ENCODE measurements at regions not wholly inside any gene's neighbourhood (a gene's known extent, or its start where the extent isn't known, plus 50 kb on each side); places are given as distances from the start of the nearest gene placed in this dataset.

- TF ChIP-seq ZSCAN18 (CRISPR knock-in tag; IDR thresholded peaks at IDR 0.05) (no peak), GABPB1 (CRISPR knock-in tag; IDR thresholded peaks at IDR 0.05) (no peak), ZNF219 (CRISPR knock-in tag; IDR thresholded peaks at IDR 0.05; ENCODE audit: borderline replicate concordance) (no peak), TEAD4 (CRISPR knock-in tag; IDR thresholded peaks at IDR 0.05) (no peak), SMAD3 (CRISPR knock-in tag; IDR thresholded peaks at IDR 0.05; ENCODE audit: borderline replicate concordance) (no peak), ZNF281 (CRISPR knock-in tag; IDR thresholded peaks at IDR 0.05) (no peak), MXD4 (CRISPR knock-in tag; IDR thresholded peaks at IDR 0.05; ENCODE audit: borderline replicate concordance) (no peak)
Observed at GRCh38 chr11:95515371-95515770, 274.2 kb downstream of the FAM76B start (continued).

- ChIA-PET POLR2A (no interaction called here), CTCF (no interaction called here)
- H3K4me3 Mint-ChIP-seq, result no peak overlapping the region
- no peak for DNase-seq (ENCODE audit: low spot score)
- TF ChIP-seq IRF1 (CRISPR knock-in tag; IDR thresholded peaks at IDR 0.05) (no peak), SOX15 (CRISPR knock-in tag; IDR thresholded peaks at IDR 0.05) (no peak), FOXK1 (CRISPR knock-in tag; IDR thresholded peaks at IDR 0.05) (no peak), ZNF532 (CRISPR knock-in tag; IDR thresholded peaks at IDR 0.05; ENCODE audit: borderline replicate concordance) (no peak)
- ATAC-seq, result no peak
- no peaks in the 10 kb centered on the region for H3K4me1 Mint-ChIP-seq
- H3K27ac Mint-ChIP-seq, result no peak overlapping the region
- no peaks in the 10 kb centered on the region for H3K9me3 Mint-ChIP-seq
- no peaks in the 10 kb centered on the region for H3K27me3 Mint-ChIP-seq (ENCODE audit: low read depth)
- H3K36me3 Mint-ChIP-seq, result no peaks in the 10 kb centered on the region
Observed at GRCh38 chr11:95514416-95515110, 275.0 kb downstream of the FAM76B start.

GRCh38 chr11:95512682-95513081 lies 276.9 kb downstream of the FAM76B start:
- TF ChIP-seq KAT7 (CRISPR knock-in tag; IDR thresholded peaks at IDR 0.05; ENCODE audit: borderline replicate concordance), result no peak
- no peak for TF ChIP-seq NR2C2 (CRISPR knock-in tag; IDR thresholded peaks at IDR 0.05)
- no peak for TF ChIP-seq JAZF1 (CRISPR knock-in tag; IDR thresholded peaks at IDR 0.05)
- TF ChIP-seq JUN (CRISPR knock-in tag; IDR thresholded peaks at IDR 0.05), result no peak
- TF ChIP-seq FOXJ3 (CRISPR knock-in tag; IDR thresholded peaks at IDR 0.05; ENCODE audit: borderline replicate concordance), result no peak
- no peak for TF ChIP-seq RELA (CRISPR knock-in tag; IDR thresholded peaks at IDR 0.05; ENCODE audit: borderline replicate concordance)
- TF ChIP-seq ZNF512 (CRISPR knock-in tag; IDR thresholded peaks at IDR 0.05; ENCODE audit: borderline replicate concordance), result no peak
- TF ChIP-seq RORB (CRISPR knock-in tag; IDR thresholded peaks at IDR 0.05), result no peak
- no peak for TF ChIP-seq ZNF671 (CRISPR knock-in tag; IDR thresholded peaks at IDR 0.05)
- TF ChIP-seq ZNF232 (CRISPR knock-in tag; IDR thresholded peaks at IDR 0.05), result no peak
- Mint-ChIP-seq H3K4me3 (no peak overlapping the region), H3K9me3 (no peaks in the 10 kb centered on the region), H3K4me1 (peaks cover 7% of the 10 kb centered on the region; the same call in 1 of the 2 replicates), H3K27me3 (ENCODE audit: low read depth) (no peaks in the 10 kb centered on the region), H3K36me3 (no peaks in the 10 kb centered on the region), H3K27ac (no peak overlapping the region)
- ATAC-seq (no peak), DNase-seq (ENCODE audit: low spot score) (no peak)
- ChIA-PET CTCF (interaction anchor here (1.0 kb wide), 1 partner anchor 360 kb away, joined by 4 read pairs; no protein-coding TSS in a partner anchor), POLR2A (no interaction called here)

All from WTC11 (cell line).